Esophagus squamous epithelium (tissue), 5 donors: ENCODE measurements at regions not wholly inside any gene's neighbourhood (a gene's known extent, or its start where the extent isn't known, plus 50 kb on each side); places are given as distances from the start of the nearest gene placed in this dataset.

Source experiments
- DNase-seq: peaks from one replicate; lab custom pipeline; 2025; lab: John Stamatoyannopoulos, UW
- H3K27ac ChIP-seq, 4 donors: fragments of 200-600 bp; sonication (generic); one replicate each; pipeline ENCODE4 v1.5.1; 2016 to 2019; ENCODE audit warnings: mild to moderate bottlenecking in 1 of 4
- H3K27me3 ChIP-seq, 4 donors: fragments of 200-600 bp; sonication (generic); 1 replicate in 3 of 4; 2 replicates in 1 of 4; pipeline versions ENCODE4 v1.5.1 to v1.6.0; 2017 to 2021; ENCODE audit warnings: antibody characterized with exemption in 1 of 4
- H3K36me3 ChIP-seq, 3 donors: fragments of 200-600 bp; sonication (generic); one replicate each; pipeline ENCODE4 v1.5.1; 2016 to 2019
- H3K4me1 ChIP-seq, 3 donors: fragments of 200-600 bp; sonication (generic); one replicate each; pipeline ENCODE4 v1.5.1; 2017 to 2019
- H3K4me3 ChIP-seq, 4 donors: fragments of 200-600 bp; sonication (generic); 1 replicate in 3 of 4; 2 replicates in 1 of 4; pipeline ENCODE4 v1.5.1; 2016 to 2019; ENCODE audit warnings: mild to moderate bottlenecking in 2 of 4, moderate library complexity in 1 of 4
- H3K9me3 ChIP-seq, 3 donors: fragments of 200-600 bp; sonication (generic); one replicate each; pipeline ENCODE4 v1.5.1; 2016 to 2019
- POLR2A ChIP-seq, 4 donors: fragments of 450-650 bp; IDR thresholded peaks; one replicate each; pipeline ENCODE4 v1.6.1; 2017; ENCODE audit warnings: antibody characterized with exemption in 4 of 4, mild to moderate bottlenecking in 4 of 4, moderate library complexity in 3 of 4
- WGBS, 2 donors: methylation state at CpG; one replicate each; pipeline ENCODE4 v1.1.5; 2018; 5-methylcytosine and 5-hydroxymethylcytosine counted together
- intact Hi-C: fragments of 100-400 bp; cut with DNase I; formaldehyde crosslinking; loops from one replicate; pipeline ENCODE4 v1.15.0; 2022
- TF ChIP-seq, protein P1 (sequence below), 6 experiments: fragments of 450-650 bp in 4 of 6; fragments of 200-600 bp in 2 of 6; sonication (generic) in 2 of 6; IDR thresholded peaks; one replicate each; pipeline ENCODE4 v1.5.1; 2016 to 2019; ENCODE audit warnings: antibody characterized with exemption in 6 of 6, mild to moderate bottlenecking in 4 of 6, moderate library complexity in 4 of 6
- donor health status: DM: yes; HTN: yes; CAD: no.

- H3K27me3 ChIP-seq, result no peaks in the 10 kb centered on the region
- DNase-seq, result no peak
- H3K27ac ChIP-seq, result no peak overlapping the region
- intact Hi-C loops, result no loop called here
- H3K4me1 ChIP-seq, result no peaks in the 10 kb centered on the region
- H3K9me3 ChIP-seq, result no peaks in the 10 kb centered on the region
- no peak overlapping the region for H3K4me3 ChIP-seq
- H3K36me3 ChIP-seq, result no peaks in the 10 kb centered on the region
- 67 to 78% methylated on average over 3 of the region's 3 CpGs for WGBS, 2 donors
- no peak for TF ChIP-seq POLR2A (IDR thresholded peaks at IDR 0.05)
- TF ChIP-seq, protein P1, sequence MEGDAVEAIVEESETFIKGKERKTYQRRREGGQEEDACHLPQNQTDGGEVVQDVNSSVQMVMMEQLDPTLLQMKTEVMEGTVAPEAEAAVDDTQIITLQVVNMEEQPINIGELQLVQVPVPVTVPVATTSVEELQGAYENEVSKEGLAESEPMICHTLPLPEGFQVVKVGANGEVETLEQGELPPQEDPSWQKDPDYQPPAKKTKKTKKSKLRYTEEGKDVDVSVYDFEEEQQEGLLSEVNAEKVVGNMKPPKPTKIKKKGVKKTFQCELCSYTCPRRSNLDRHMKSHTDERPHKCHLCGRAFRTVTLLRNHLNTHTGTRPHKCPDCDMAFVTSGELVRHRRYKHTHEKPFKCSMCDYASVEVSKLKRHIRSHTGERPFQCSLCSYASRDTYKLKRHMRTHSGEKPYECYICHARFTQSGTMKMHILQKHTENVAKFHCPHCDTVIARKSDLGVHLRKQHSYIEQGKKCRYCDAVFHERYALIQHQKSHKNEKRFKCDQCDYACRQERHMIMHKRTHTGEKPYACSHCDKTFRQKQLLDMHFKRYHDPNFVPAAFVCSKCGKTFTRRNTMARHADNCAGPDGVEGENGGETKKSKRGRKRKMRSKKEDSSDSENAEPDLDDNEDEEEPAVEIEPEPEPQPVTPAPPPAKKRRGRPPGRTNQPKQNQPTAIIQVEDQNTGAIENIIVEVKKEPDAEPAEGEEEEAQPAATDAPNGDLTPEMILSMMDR (IDR thresholded peaks at IDR 0.05), result peak in 1 of 6 experiments; percentile 6
Observed at GRCh38 chr7:18241543-18242231, 214.0 kb upstream of the PRPS1L1 start.

DNA sequence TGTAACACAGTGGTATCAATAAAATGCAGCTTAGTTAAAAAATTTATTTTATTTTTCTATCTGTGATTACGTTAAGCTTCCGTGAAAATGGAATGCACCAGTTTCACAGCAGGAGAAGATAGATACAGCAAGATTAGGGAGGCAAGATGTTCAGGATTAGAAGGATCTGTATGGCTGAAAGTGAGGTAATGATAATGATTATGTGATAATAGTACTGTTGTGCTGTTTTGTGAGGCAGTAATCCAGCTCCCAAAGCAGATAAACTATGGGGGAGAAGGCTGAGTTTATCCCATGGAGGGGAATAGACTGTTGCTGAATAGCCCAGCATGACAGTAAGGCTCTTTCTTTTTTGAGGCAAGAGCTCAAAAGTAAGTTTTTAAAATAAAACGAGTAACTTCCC lies 216.1 kb upstream of the PRPS1L1 start:
- H3K4me3 ChIP-seq, result no peak overlapping the region
- no peak for TF ChIP-seq POLR2A (IDR thresholded peaks at IDR 0.05)
- TF ChIP-seq, protein P1 (IDR thresholded peaks at IDR 0.05), result no peak
- WGBS, 2 donors, result 83 to 87% methylated on average over 3 of the region's 3 CpGs
- no peaks in the 10 kb centered on the region for H3K36me3 ChIP-seq
- intact Hi-C loops, result no loop called here
- DNase-seq, result no peak
- no peaks in the 10 kb centered on the region for H3K4me1 ChIP-seq
- no peaks in the 10 kb centered on the region for H3K9me3 ChIP-seq
- no peaks in the 10 kb centered on the region for H3K27me3 ChIP-seq
- no peak overlapping the region for H3K27ac ChIP-seq

DNA sequence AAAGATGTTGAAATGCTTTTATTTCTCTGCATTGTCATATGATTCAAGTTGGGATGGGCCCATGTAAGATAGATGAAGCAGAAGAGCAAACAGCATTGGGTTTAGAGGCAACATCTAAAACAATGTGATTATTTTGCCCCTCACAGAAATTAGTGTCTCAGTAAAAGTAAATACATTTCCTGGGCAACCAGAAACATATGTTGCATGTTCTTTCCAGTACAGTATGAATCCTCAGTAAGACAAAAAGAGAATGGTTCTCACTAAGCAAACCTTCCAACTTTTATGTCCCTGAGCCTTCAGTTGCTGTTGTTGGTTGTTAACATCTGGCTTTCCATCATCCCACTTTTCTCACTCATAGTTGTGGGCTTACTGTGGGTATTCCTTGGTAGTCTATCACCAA lies 222.5 kb upstream of the PRPS1L1 start:
- H3K9me3 ChIP-seq, result peaks cover 0 to 20% (median 5%) of the 10 kb centered on the region in 3 donors

DNA sequence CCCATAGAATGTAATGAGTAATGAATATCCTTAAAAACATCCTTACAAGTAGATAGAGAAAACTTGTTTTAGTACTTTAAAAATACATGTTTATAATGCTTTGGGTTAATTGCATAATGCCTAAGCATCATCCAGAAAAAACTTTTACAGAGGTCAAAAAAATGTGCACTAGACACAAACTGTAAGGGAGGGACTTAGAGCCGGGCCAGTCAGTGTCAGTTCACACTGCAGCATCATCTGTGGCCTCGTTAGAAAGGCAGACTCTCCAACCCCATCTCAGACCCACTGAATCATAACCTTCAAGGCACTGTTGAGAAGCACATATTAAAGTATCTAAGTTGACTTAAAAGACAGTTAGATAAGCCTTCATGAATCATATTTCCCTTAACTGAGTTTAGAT lies 230.1 kb upstream of the PRPS1L1 start:
- intact Hi-C loops, result no loop called here
- Histone ChIP-seq H3K27me3 (no peaks in the 10 kb centered on the region), H3K4me3 (no peak overlapping the region), H3K4me1 (no peaks in the 10 kb centered on the region), H3K27ac (no peak overlapping the region), H3K36me3 (no peaks in the 10 kb centered on the region), H3K9me3 (peaks cover 4 to 13% (median 11%) of the 10 kb centered on the region in 3 donors)
- 44 to 54% methylated on average over 2 of the region's 2 CpGs for WGBS, 2 donors
- no peak for DNase-seq
- TF ChIP-seq, protein P1 (IDR thresholded peaks at IDR 0.05), result no peak
- no peak for TF ChIP-seq POLR2A (IDR thresholded peaks at IDR 0.05)

More for the DNA sequence above, 222.5 kb upstream of the PRPS1L1 start:
- Histone ChIP-seq H3K27me3 (no peaks in the 10 kb centered on the region), H3K27ac (no peak overlapping the region), H3K4me3 (no peak overlapping the region), H3K4me1 (no peaks in the 10 kb centered on the region), H3K36me3 (no peaks in the 10 kb centered on the region)
- DNase-seq, result no peak
- intact Hi-C loops, result no loop called here
- TF ChIP-seq, protein P1 (IDR thresholded peaks at IDR 0.05), result no peak
- no peak for TF ChIP-seq POLR2A (IDR thresholded peaks at IDR 0.05)

GRCh38 chr7:18262058-18262457 lies 233.5 kb upstream of the HDAC9 start:
- Histone ChIP-seq H3K27me3 (no peaks in the 10 kb centered on the region), H3K27ac (no peak overlapping the region), H3K4me1 (no peaks in the 10 kb centered on the region), H3K36me3 (no peaks in the 10 kb centered on the region), H3K4me3 (no peak overlapping the region), H3K9me3 (peaks cover 4 to 13% (median 11%) of the 10 kb centered on the region in 3 donors)
- intact Hi-C loops, result no loop called here
- no peak for DNase-seq
- WGBS, 2 donors, result 73 to 75% methylated on average over 1 of the region's 1 CpG
- TF ChIP-seq POLR2A (IDR thresholded peaks at IDR 0.05), result no peak
- TF ChIP-seq, protein P1 (IDR thresholded peaks at IDR 0.05), result no peak
